Neural cell (in vitro differentiated cells): ENCODE measurements at regions not wholly inside any gene's neighbourhood (a gene's known extent, or its start where the extent isn't known, plus 50 kb on each side); places are given as distances from the start of the nearest gene placed in this dataset.

Source experiments
- H2AFZ ChIP-seq: fragments of 200-600, 300-800 bp; sonication (generic), shearing (Covaris generic); 2 replicates; pipeline ENCODE4 v1.6.0; 2014; ENCODE audit warnings: low read depth, mild to moderate bottlenecking, antibody characterized with exemption, low read length, moderate library complexity
- H3F3A ChIP-seq: fragments of 200-600 bp; shearing (Covaris generic); 2 replicates; pipeline ENCODE4 v1.6.1; 2016; ENCODE audit warnings: mild to moderate bottlenecking, moderate library complexity, mixed read lengths, antibody characterized with exemption, low read length; ENCODE audit not compliant: insufficient read depth, poor library complexity, severe bottlenecking
- H3K27ac ChIP-seq: fragments of 200-600, 300-800 bp; sonication (generic), shearing (Covaris generic); 2 replicates; pipeline ENCODE4 v1.5.1; 2014; ENCODE audit warnings: mild to moderate bottlenecking, low read length, moderate library complexity
- H3K27me3 ChIP-seq: fragments of 300-800, 200-600 bp; sonication (generic), shearing (Covaris generic); 2 replicates; pipeline ENCODE4 v1.6.0; 2014; ENCODE audit warnings: mild to moderate bottlenecking, low read depth, low read length, moderate library complexity; ENCODE audit not compliant: insufficient read depth
- H3K36me3 ChIP-seq: fragments of 300-800, 200-600 bp; sonication (generic), shearing (Covaris generic); 2 replicates; pipeline ENCODE4 v1.5.1; 2014; ENCODE audit warnings: mild to moderate bottlenecking, antibody characterized with exemption, low read length, moderate library complexity; ENCODE audit not compliant: insufficient read depth
- H3K4me2 ChIP-seq: fragments of 300-800, 200-600 bp; sonication (generic), shearing (Covaris generic); 2 replicates; pipeline ENCODE4 v1.6.0; 2014; ENCODE audit warnings: mild to moderate bottlenecking, low read length
- H3K4me3 ChIP-seq: fragments of 300-800, 200-600 bp; sonication (generic), shearing (Covaris generic); 2 replicates; pipeline ENCODE4 v1.5.1; 2014; ENCODE audit warnings: mild to moderate bottlenecking, low read length, moderate library complexity
- H3K79me2 ChIP-seq: fragments of 200-600 bp; shearing (Covaris generic); replicated peaks from 2 replicates; pipeline ENCODE4 v1.6.0; 2014; ENCODE audit warnings: mild to moderate bottlenecking, low read length, moderate library complexity; ENCODE audit not compliant: insufficient read depth
- H3K9ac ChIP-seq: fragments of 300-800, 200-600 bp; sonication (generic), shearing (Covaris generic); 2 replicates; pipeline ENCODE4 v1.6.1; 2016; ENCODE audit warnings: mild to moderate bottlenecking, low read length, mixed read lengths
- H3K9me2 ChIP-seq: fragments of 200-600 bp; shearing (Covaris generic); 2 replicates; pipeline ENCODE4 v1.6.1; 2016; ENCODE audit warnings: mild to moderate bottlenecking, low read length, mixed read lengths; ENCODE audit not compliant: insufficient read depth
- H3K9me3 ChIP-seq: fragments of 200-600, 300-800 bp; sonication (generic), shearing (Covaris generic); 2 replicates; pipeline ENCODE4 v1.6.1; 2016; ENCODE audit warnings: mild to moderate bottlenecking, mixed run types, low read length, moderate library complexity, mixed read lengths
- H4K20me1 ChIP-seq: fragments of 200-600 bp; shearing (Covaris generic); 2 replicates; pipeline ENCODE4 v1.6.1; 2016; ENCODE audit warnings: mild to moderate bottlenecking, mixed run types; ENCODE audit not compliant: insufficient read depth
- CTCF ChIP-seq: fragments of 450-650 bp; IDR thresholded peaks from 2 replicates; pipeline ENCODE4 v1.5.1; 2014; ENCODE audit warnings: antibody characterized with exemption, mild to moderate bottlenecking, moderate library complexity; ENCODE audit not compliant: poor library complexity, severe bottlenecking
- EP300 ChIP-seq: fragments of 450-650 bp; conservative IDR thresholded peaks from 2 replicates; pipeline ENCODE4 v1.6.1; 2014; ENCODE audit warnings: antibody characterized with exemption, mild to moderate bottlenecking, moderate library complexity; ENCODE audit not compliant: poor library complexity, severe bottlenecking
- EZH2 ChIP-seq: fragments of 200-600, 300-800 bp; shearing (Covaris generic), sonication (generic); IDR thresholded peaks from 2 replicates; pipeline ENCODE4 v1.6.1; 2014; ENCODE audit warnings: antibody characterized with exemption, low read length, borderline replicate concordance, mild to moderate bottlenecking; ENCODE audit not compliant: insufficient read depth, poor library complexity, severe bottlenecking
- MXI1 ChIP-seq: fragments of 450-650 bp; conservative IDR thresholded peaks from 2 replicates; pipeline ENCODE4 v1.6.1; 2014; ENCODE audit warnings: antibody characterized with exemption, mild to moderate bottlenecking; ENCODE audit not compliant: poor library complexity, severe bottlenecking
- POLR2AphosphoS5 ChIP-seq: IDR thresholded peaks from 2 replicates; pipeline ENCODE4 v1.6.1; 2012
- RAD21 ChIP-seq: fragments of 450-650 bp; conservative IDR thresholded peaks from 2 replicates; pipeline ENCODE4 v1.6.1; 2014; ENCODE audit warnings: antibody characterized with exemption, mild to moderate bottlenecking, moderate library complexity
- SMC3 ChIP-seq: fragments of 450-650 bp; conservative IDR thresholded peaks from 2 replicates; pipeline ENCODE4 v1.6.1; 2014; ENCODE audit warnings: antibody characterized with exemption, mild to moderate bottlenecking, moderate library complexity; ENCODE audit not compliant: poor library complexity
- TAF1 ChIP-seq: IDR thresholded peaks from 2 replicates; pipeline ENCODE4 v1.6.1; 2012; ENCODE audit warnings: low read depth
- TF ChIP-seq, protein P1 (sequence below): IDR thresholded peaks from 2 replicates; pipeline ENCODE4 v1.6.1; 2012; ENCODE audit warnings: borderline replicate concordance

DNA sequence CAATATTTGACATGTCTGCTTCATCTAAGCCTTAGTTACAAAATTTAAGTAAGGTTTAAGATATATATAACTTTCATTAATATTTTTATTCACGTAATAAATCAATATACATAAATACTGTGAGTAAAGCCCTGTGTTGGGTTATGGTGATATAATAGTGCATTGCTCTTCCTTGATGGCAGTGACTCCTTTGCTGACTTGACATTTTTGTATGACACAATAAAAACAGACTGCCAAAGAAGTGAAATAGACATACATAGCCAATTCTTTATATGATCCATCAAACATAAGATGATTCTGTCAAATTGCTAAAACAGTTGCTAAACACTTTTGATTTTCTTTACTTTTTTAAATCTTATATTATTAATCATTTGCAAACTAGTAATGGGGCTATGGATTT, 1518.2 kb downstream of the EFNA5 start:
- Histone ChIP-seq H3K9me2 (no peaks in the 10 kb centered on the region), H3K79me2 (no peaks in the 10 kb centered on the region), H3K4me2 (no peak overlapping the region)

GRCh38 chr5:106142116-106142515, 1528.6 kb downstream of the EFNA5 start:
- no peak overlapping the region for H2AFZ ChIP-seq
- no peak overlapping the region for H3K4me3 ChIP-seq
- H3K36me3 ChIP-seq, result no peaks in the 10 kb centered on the region

More for the DNA sequence above, 1518.2 kb downstream of the EFNA5 start:
- Histone ChIP-seq H4K20me1 (no peaks in the 10 kb centered on the region), H3K4me3 (no peak overlapping the region), H3K27ac (no peak overlapping the region), H3K9me3 (no peaks in the 10 kb centered on the region), H2AFZ (no peak overlapping the region), H3F3A (no peaks in the 10 kb centered on the region), H3K36me3 (no peaks in the 10 kb centered on the region), H3K27me3 (no peaks in the 10 kb centered on the region), H3K9ac (no peak overlapping the region)
- TF ChIP-seq MXI1, result no peak
- no peak for TF ChIP-seq RAD21
- TF ChIP-seq SMC3, result no peak
- TF ChIP-seq CTCF, result no peak
- TF ChIP-seq EZH2, result no peak
- TF ChIP-seq TAF1, result no peak
- TF ChIP-seq EP300, result no peak
- TF ChIP-seq POLR2AphosphoS5, result no peak
- TF ChIP-seq, protein P1, sequence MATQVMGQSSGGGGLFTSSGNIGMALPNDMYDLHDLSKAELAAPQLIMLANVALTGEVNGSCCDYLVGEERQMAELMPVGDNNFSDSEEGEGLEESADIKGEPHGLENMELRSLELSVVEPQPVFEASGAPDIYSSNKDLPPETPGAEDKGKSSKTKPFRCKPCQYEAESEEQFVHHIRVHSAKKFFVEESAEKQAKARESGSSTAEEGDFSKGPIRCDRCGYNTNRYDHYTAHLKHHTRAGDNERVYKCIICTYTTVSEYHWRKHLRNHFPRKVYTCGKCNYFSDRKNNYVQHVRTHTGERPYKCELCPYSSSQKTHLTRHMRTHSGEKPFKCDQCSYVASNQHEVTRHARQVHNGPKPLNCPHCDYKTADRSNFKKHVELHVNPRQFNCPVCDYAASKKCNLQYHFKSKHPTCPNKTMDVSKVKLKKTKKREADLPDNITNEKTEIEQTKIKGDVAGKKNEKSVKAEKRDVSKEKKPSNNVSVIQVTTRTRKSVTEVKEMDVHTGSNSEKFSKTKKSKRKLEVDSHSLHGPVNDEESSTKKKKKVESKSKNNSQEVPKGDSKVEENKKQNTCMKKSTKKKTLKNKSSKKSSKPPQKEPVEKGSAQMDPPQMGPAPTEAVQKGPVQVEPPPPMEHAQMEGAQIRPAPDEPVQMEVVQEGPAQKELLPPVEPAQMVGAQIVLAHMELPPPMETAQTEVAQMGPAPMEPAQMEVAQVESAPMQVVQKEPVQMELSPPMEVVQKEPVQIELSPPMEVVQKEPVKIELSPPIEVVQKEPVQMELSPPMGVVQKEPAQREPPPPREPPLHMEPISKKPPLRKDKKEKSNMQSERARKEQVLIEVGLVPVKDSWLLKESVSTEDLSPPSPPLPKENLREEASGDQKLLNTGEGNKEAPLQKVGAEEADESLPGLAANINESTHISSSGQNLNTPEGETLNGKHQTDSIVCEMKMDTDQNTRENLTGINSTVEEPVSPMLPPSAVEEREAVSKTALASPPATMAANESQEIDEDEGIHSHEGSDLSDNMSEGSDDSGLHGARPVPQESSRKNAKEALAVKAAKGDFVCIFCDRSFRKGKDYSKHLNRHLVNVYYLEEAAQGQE, result no peak

More at GRCh38 chr5:106142116-106142515, 1528.6 kb downstream of the EFNA5 start:
- Histone ChIP-seq H3K9ac (no peak overlapping the region), H3K9me2 (no peaks in the 10 kb centered on the region), H3K27ac (no peak overlapping the region), H3K4me2 (no peak overlapping the region), H3F3A (no peaks in the 10 kb centered on the region), H3K9me3 (no peaks in the 10 kb centered on the region), H4K20me1 (no peaks in the 10 kb centered on the region), H3K79me2 (no peaks in the 10 kb centered on the region), H3K27me3 (no peaks in the 10 kb centered on the region)
- TF ChIP-seq, protein P1, result no peak
- TF ChIP-seq MXI1, result no peak
- no peak for TF ChIP-seq RAD21
- no peak for TF ChIP-seq EP300
- TF ChIP-seq CTCF, result no peak
